GM23248 (cell line): ENCODE measurements at regions not wholly inside any gene's neighbourhood (a gene's known extent, or its start where the extent isn't known, plus 50 kb on each side); places are given as distances from the start of the nearest gene placed in this dataset.
"Not testable (repeated sequence)": the region's sequence is repeated elsewhere in the genome, so short reads cannot be mapped to it uniquely, and the experiment has no call there.

Source experiments
- DNase-seq: peaks from one replicate; pipeline ENCODE4 v3.0.0-alpha.2; 2015
- H2AFZ ChIP-seq: fragments of 200-600 bp; sonication (generic); 2 replicates; pipeline ENCODE4 v1.6.1; 2016; ENCODE audit warnings: antibody characterized with exemption
- H3F3A ChIP-seq: fragments of 200-600 bp; sonication (generic); 2 replicates; pipeline ENCODE4 v1.6.1; 2016; ENCODE audit warnings: mild to moderate bottlenecking, antibody characterized with exemption, mixed run types; ENCODE audit not compliant: insufficient read depth
- H3K27ac ChIP-seq: fragments of 200-600 bp; sonication (generic); 2 replicates; pipeline ENCODE4 v1.5.1; 2016; ENCODE audit warnings: mild to moderate bottlenecking
- H3K27me3 ChIP-seq: fragments of 200-600 bp; sonication (generic); replicated peaks from 2 replicates; pipeline ENCODE4 v1.6.1; 2016; ENCODE audit warnings: mild to moderate bottlenecking; ENCODE audit not compliant: insufficient read depth
- H3K36me3 ChIP-seq: fragments of 200-600 bp; sonication (generic); 2 replicates; pipeline ENCODE4 v1.6.1; 2016; ENCODE audit warnings: low read depth, mild to moderate bottlenecking
- H3K4me1 ChIP-seq: fragments of 200-600 bp; sonication (generic); 2 replicates; pipeline ENCODE4 v1.6.1; 2016; ENCODE audit warnings: mild to moderate bottlenecking; ENCODE audit not compliant: insufficient read depth
- H3K4me2 ChIP-seq: fragments of 200-600 bp; sonication (generic); one replicate; pipeline ENCODE4 v1.6.1; 2016; ENCODE audit warnings: mild to moderate bottlenecking; ENCODE audit not compliant: unreplicated experiment
- H3K4me3 ChIP-seq: fragments of 200-600 bp; sonication (generic); 2 replicates; pipeline ENCODE4 v1.5.1; 2016; ENCODE audit warnings: mild to moderate bottlenecking
- H3K79me2 ChIP-seq: fragments of 200-600 bp; sonication (generic); 2 replicates; pipeline ENCODE4 v1.6.1; 2016; ENCODE audit warnings: mild to moderate bottlenecking; ENCODE audit not compliant: insufficient read depth
- H3K9ac ChIP-seq: fragments of 200-600 bp; sonication (generic); 2 replicates; pipeline ENCODE4 v1.6.1; 2016; ENCODE audit warnings: mild to moderate bottlenecking
- H3K9me2 ChIP-seq: fragments of 200-600 bp; sonication (generic); 2 replicates; pipeline ENCODE4 v1.6.1; 2016; ENCODE audit warnings: mixed run types, mild to moderate bottlenecking, moderate library complexity; ENCODE audit not compliant: insufficient read depth
- H3K9me3 ChIP-seq: fragments of 200-600 bp; sonication (generic); one replicate; pipeline ENCODE4 v1.6.1; 2017; ENCODE audit warnings: low read depth
- H4K20me1 ChIP-seq: fragments of 200-600 bp; sonication (generic); 2 replicates; pipeline ENCODE4 v1.6.0; 2016; ENCODE audit not compliant: insufficient read depth
- EZH2 ChIP-seq: fragments of 200-600 bp; sonication (generic); IDR thresholded peaks from 2 replicates; pipeline ENCODE4 v1.6.1; 2018; ENCODE audit warnings: antibody characterized with exemption, mild to moderate bottlenecking; ENCODE audit not compliant: insufficient read depth, poor library complexity, severe bottlenecking
- EZH2phosphoT487 ChIP-seq: fragments of 200-600 bp; sonication (generic); IDR thresholded peaks from 2 replicates; pipeline ENCODE4 v1.6.1; 2018; ENCODE audit warnings: antibody characterized with exemption, moderate library complexity, mild to moderate bottlenecking, low read depth; ENCODE audit not compliant: insufficient read depth
- WGBS, 2 experiments: methylation state at CpG; one replicate each; pipeline ENCODE4 v1.1.6; 2015 to 2017; ENCODE audit warnings: low lambda C conversion rate in 2 of 2, low coverage in 1 of 2; ENCODE audit errors: missing lambda C conversion rate in 2 of 2; 5-methylcytosine and 5-hydroxymethylcytosine counted together
- in situ Hi-C: fragments of 300-500 bp; cut with MboI; formaldehyde crosslinking; loops from 2 replicates; pipeline ENCODE4 v1.15.0; 2020

DNA sequence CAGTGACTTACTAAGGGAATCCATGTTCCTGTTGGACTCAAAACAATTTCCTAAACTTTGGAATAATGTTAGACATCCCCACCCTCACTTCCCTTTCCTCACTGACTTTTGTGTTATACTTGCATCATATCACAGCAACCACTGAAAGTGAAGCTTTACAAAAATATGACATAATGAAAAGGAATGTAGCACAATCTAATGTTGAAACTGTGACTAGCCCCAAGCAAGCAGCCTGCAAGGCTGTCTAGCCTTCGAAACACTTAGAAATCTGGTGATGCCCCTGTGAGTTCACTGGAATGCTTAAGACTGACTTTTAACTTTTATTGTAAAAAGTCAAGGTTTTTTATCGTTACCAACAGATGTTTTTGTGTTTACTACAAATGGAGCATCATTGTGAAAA is 203.7 kb upstream of the ZNF385D start:
- H3K4me3 ChIP-seq: 0 out of 2 replicates have a peak overlapping the region, but pooled peaks have one; percentile 8
- H2AFZ ChIP-seq: peak overlapping the region; percentile 42
- no peaks in the 10 kb centered on the region for H3K9me2 ChIP-seq
- peak overlapping the region; percentile 45 for H3K9ac ChIP-seq
- H3F3A ChIP-seq: peaks cover 10% of the 10 kb centered on the region; the same call in 1 of the 2 replicates
- TF ChIP-seq EZH2phosphoT487 (no peak), EZH2 (no peak)
- no peaks in the 10 kb centered on the region for H4K20me1 ChIP-seq
- DNase-seq: peak; percentile 89
- WGBS, 2 experiments: 7 to 10% methylated on average over 2 of the region's 2 CpGs
- H3K4me2 ChIP-seq: peak overlapping the region; percentile 22
- H3K9me3 ChIP-seq: no peaks in the 10 kb centered on the region
- H3K36me3 ChIP-seq: no peaks in the 10 kb centered on the region
- H3K79me2 ChIP-seq: no peaks in the 10 kb centered on the region
- peak overlapping the region; percentile 69 for H3K27ac ChIP-seq
- H3K27me3 ChIP-seq: no peaks in the 10 kb centered on the region
- H3K4me1 ChIP-seq: peaks cover 16% of the 10 kb centered on the region
- in situ Hi-C loops: no loop called here

DNA sequence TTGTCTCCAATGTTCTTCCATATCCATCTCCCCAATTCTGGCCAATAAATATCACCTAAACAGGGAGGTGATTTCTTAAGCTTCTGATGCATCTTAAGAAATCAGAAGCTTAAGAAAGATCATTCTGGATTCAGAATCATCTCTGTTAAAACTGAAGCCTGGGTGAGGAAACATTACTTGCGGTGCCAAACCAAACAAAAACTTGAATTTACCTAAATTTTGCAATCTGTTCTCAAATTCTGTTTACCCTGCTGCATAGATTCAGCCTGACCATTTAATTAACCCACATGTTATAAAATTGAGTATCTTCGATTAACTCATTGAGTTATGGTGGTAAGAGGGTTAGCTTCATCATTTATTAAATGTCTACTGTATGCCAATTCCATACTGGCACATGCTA is 204.4 kb upstream of the ZNF385D start:
- Histone ChIP-seq H3K4me1 (peaks cover 16% of the 10 kb centered on the region), H3K27me3 (no peaks in the 10 kb centered on the region), H3K4me3 (no peak overlapping the region), H3F3A (peaks cover 10% of the 10 kb centered on the region; the same call in 1 of the 2 replicates), H3K4me2 (peak overlapping the region; percentile 22), H4K20me1 (no peaks in the 10 kb centered on the region), H3K79me2 (no peaks in the 10 kb centered on the region), H2AFZ (peak overlapping the region; percentile 42; the same call in 1 of the 2 replicates), H3K9ac (peak overlapping the region; percentile 45), H3K9me2 (no peaks in the 10 kb centered on the region), H3K9me3 (no peaks in the 10 kb centered on the region), H3K36me3 (no peaks in the 10 kb centered on the region), H3K27ac (peak overlapping the region; percentile 69)
- 98 to 100% methylated on average over 2 of the region's 2 CpGs for whole genome bisulfite sequencing, 2 experiments
- TF ChIP-seq EZH2 (no peak), EZH2phosphoT487 (no peak)
- in situ Hi-C loops: no loop called here
- DNase-seq: peak; percentile 11

DNA sequence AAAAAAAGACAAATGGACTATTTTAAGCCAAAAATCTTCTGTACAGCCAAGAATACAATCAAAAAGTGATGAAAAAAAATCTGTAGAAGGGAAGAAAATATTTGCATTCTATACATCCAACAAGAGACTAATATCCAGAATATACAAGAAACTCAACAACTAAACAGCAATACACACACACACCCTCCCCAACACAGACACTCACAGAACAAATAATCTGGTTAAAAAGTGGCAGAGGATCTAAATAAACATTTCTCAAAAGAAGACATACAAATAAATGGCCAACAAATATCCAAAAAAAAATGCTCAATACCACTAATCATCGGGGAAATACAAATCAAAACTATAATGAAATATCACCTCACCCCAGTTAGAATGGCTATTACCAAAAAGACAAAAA is 209.0 kb upstream of the ZNF385D start:
- no peaks in the 10 kb centered on the region for H3K9me2 ChIP-seq
- H3K4me2 ChIP-seq: no peak overlapping the region
- no peaks in the 10 kb centered on the region for H3K9me3 ChIP-seq
- H3K79me2 ChIP-seq: no peaks in the 10 kb centered on the region
- no peaks in the 10 kb centered on the region for H3K27me3 ChIP-seq
- no peak for DNase-seq
- WGBS, 2 experiments: 8 to 16% methylated on average over 1 of the region's 1 CpG
- H3K36me3 ChIP-seq: no peaks in the 10 kb centered on the region
- TF ChIP-seq EZH2: no peak
- no peak for TF ChIP-seq EZH2phosphoT487
- in situ Hi-C loops: no loop called here
- H3K9ac ChIP-seq: no peak overlapping the region
- peaks cover 16% of the 10 kb centered on the region for H3K4me1 ChIP-seq
- peaks cover 7% of the 10 kb centered on the region; the same call in 1 of the 2 replicates for H3F3A ChIP-seq
- H2AFZ ChIP-seq: no peak overlapping the region; the same call in 1 of the 2 replicates
- H3K27ac ChIP-seq: no peak overlapping the region
- H4K20me1 ChIP-seq: no peaks in the 10 kb centered on the region
- no peak overlapping the region for H3K4me3 ChIP-seq

GRCh38 chr3:21962456-21962855 is 211.4 kb upstream of the ZNF385D start:
- no peaks in the 10 kb centered on the region for H3K9me2 ChIP-seq
- no peak overlapping the region for H3K27ac ChIP-seq
- in situ Hi-C loops: no loop called here
- H3K4me3 ChIP-seq: no peak overlapping the region
- no peaks in the 10 kb centered on the region for H3K27me3 ChIP-seq
- H3K9ac ChIP-seq: no peak overlapping the region
- peaks cover 10% of the 10 kb centered on the region for H3K4me1 ChIP-seq
- peak overlapping the region; percentile 1; the same call in 1 of the 2 replicates for H2AFZ ChIP-seq
- no peaks in the 10 kb centered on the region for H3K9me3 ChIP-seq
- no peaks in the 10 kb centered on the region for H3K79me2 ChIP-seq
- H3F3A ChIP-seq: no peaks in the 10 kb centered on the region
- peak; percentile 26 for DNase-seq
- no peaks in the 10 kb centered on the region for H4K20me1 ChIP-seq
- no peak overlapping the region for H3K4me2 ChIP-seq
- TF ChIP-seq EZH2 (no peak), EZH2phosphoT487 (no peak)
- WGBS, 2 experiments: 35 to 47% methylated on average over 1 of the region's 1 CpG
- H3K36me3 ChIP-seq: no peaks in the 10 kb centered on the region

DNA sequence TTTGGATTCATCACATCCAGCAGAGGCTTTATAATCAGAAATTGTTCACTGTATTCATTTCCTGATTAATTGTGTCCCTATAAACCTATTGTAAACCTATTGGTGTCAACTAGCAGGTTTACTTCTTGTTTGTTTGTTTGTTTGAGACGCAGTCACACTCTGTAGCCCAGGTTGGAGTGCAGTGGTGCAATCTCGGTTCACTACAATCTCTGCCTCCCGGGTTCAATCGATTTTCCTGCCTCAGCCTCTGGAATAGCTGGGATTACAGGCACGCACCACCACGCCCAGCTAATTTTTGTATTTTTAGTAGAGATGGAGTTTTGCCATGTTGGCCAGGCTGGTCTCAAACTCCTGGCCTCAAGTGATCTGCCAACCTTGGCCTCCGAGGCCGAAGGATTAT is 215.4 kb upstream of the ZNF385D start:
- H3K9me2 ChIP-seq, DNase-seq, in situ Hi-C loops, H3K9me3 ChIP-seq, H4K20me1 ChIP-seq, H3K27me3 ChIP-seq, H3K79me2 ChIP-seq, H2AFZ ChIP-seq, H3K27ac ChIP-seq, H3K4me3 ChIP-seq, H3F3A ChIP-seq, H3K4me2 ChIP-seq, H3K36me3 ChIP-seq, H3K4me1 ChIP-seq, H3K9ac ChIP-seq: not testable (repeated sequence)
- 75 to 80% methylated on average over 8 of the region's 8 CpGs for WGBS, 2 experiments
